Upper lobe of left lung (tissue), 4 donors: ENCODE measurements at regions not wholly inside any gene's neighbourhood (a gene's known extent, or its start where the extent isn't known, plus 50 kb on each side); places are given as distances from the start of the nearest gene placed in this dataset.

Source experiments
- EP300 ChIP-seq, 4 donors: sonication (generic); formaldehyde crosslinking; IDR thresholded peaks; one replicate each; pipeline ENCODE4 v1.5.1; 2017; ENCODE audit warnings: antibody characterized with exemption in 4 of 4, control low read depth in 2 of 4
- POLR2A ChIP-seq, 4 donors: fragments of 450-650 bp; IDR thresholded peaks; one replicate each; pipeline ENCODE4 v1.5.1; 2016 to 2017; ENCODE audit warnings: antibody characterized with exemption in 4 of 4, mild to moderate bottlenecking in 2 of 4
- TF ChIP-seq, protein P1 (sequence below), 6 experiments: fragments of 450-650 bp in 4 of 6; fragments of 200-600 bp in 2 of 6; sonication (generic) in 2 of 6; IDR thresholded peaks; one replicate each; pipeline ENCODE4 v1.5.1; 2016 to 2019; ENCODE audit warnings: antibody characterized with exemption in 6 of 6

DNA sequence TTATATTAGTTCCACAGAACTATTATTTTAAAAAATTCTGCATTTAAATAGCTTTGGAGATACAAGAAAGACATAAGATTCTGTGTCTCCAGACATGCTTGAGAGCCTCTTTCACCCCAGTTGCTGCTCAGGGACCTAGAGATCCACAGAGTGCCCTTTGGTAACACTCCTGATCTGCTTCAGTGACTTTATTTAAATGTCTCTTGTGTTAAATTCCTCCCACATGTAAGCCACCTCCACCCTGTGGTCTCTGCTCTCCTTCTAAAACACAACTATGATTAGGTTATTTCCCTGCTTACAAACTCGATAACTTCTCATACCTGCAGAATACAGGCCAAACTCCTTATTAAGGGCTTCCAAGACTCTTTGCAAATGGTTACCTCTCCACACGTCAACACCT, 141.0 kb downstream of the RFC3 start:
- TF ChIP-seq, protein P1, sequence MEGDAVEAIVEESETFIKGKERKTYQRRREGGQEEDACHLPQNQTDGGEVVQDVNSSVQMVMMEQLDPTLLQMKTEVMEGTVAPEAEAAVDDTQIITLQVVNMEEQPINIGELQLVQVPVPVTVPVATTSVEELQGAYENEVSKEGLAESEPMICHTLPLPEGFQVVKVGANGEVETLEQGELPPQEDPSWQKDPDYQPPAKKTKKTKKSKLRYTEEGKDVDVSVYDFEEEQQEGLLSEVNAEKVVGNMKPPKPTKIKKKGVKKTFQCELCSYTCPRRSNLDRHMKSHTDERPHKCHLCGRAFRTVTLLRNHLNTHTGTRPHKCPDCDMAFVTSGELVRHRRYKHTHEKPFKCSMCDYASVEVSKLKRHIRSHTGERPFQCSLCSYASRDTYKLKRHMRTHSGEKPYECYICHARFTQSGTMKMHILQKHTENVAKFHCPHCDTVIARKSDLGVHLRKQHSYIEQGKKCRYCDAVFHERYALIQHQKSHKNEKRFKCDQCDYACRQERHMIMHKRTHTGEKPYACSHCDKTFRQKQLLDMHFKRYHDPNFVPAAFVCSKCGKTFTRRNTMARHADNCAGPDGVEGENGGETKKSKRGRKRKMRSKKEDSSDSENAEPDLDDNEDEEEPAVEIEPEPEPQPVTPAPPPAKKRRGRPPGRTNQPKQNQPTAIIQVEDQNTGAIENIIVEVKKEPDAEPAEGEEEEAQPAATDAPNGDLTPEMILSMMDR (IDR thresholded peaks at IDR 0.05) = no peak
- TF ChIP-seq POLR2A (IDR thresholded peaks at IDR 0.05) = no peak
- no peak for TF ChIP-seq EP300 (IDR thresholded peaks at IDR 0.05)
